HFFc6 (cell line): ENCODE measurements at regions not wholly inside any gene's neighbourhood (a gene's known extent, or its start where the extent isn't known, plus 50 kb on each side); places are given as distances from the start of the nearest gene placed in this dataset.

Experiments
- DNase-seq: peaks from one replicate; pipeline ENCODE4 v3.0.0-alpha.2; 2018
- H3K27ac Mint-ChIP-seq: 2 replicates; pipeline ENCODE4 v1.8.0; 2020; ENCODE audit warnings: mild to moderate bottlenecking, mixed read lengths
- H3K27me3 Mint-ChIP-seq: 2 replicates; pipeline ENCODE4 v1.8.0; 2021; ENCODE audit warnings: mild to moderate bottlenecking, moderate library complexity, mixed read lengths; ENCODE audit not compliant: insufficient read depth
- H3K36me3 Mint-ChIP-seq: 2 replicates; pipeline ENCODE4 v1.8.0; 2021; ENCODE audit warnings: low read depth, mixed read lengths
- H3K4me1 Mint-ChIP-seq: 2 replicates; pipeline ENCODE4 v1.8.0; 2020; ENCODE audit warnings: low read depth, mixed read lengths
- H3K4me3 Mint-ChIP-seq: 2 replicates; pipeline ENCODE4 v1.8.0; 2020; ENCODE audit warnings: mild to moderate bottlenecking, moderate library complexity, mixed read lengths
- H3K9me3 Mint-ChIP-seq: 2 replicates; pipeline ENCODE4 v1.8.0; 2020; ENCODE audit warnings: mild to moderate bottlenecking, mixed read lengths
- CTCF ChIP-seq: fragments of 200-600 bp; sonication (generic); IDR thresholded peaks from 2 replicates; pipeline ENCODE4 v1.5.0; 2021; ENCODE audit warnings: antibody characterized with exemption, mild to moderate bottlenecking

DNA sequence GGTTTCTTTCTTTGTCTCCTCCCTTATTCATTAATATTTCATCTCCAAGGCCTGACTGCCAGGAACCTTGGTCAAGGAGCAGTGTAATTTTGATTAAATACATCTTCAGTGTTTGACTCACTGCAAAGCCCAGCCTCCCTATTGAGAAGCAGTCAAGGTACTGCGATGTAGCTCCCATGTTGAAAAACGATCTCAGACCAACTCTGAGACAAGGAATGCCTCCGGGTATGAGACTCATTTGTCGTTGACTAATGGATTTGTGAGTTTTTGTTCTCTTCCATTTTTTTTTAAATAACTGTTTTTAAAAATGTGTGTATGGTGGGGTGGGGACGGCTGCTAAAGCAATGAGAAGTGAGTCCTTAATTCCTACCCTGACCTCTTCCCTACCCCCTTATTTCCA, 361.6 kb downstream of the SOX11 start:
- no peak for TF ChIP-seq CTCF
- Mint-ChIP-seq H3K36me3 (peaks cover 4% of the 10 kb centered on the region; the same call in 1 of the 2 replicates), H3K4me3 (no peak overlapping the region), H3K4me1 (no peaks in the 10 kb centered on the region), H3K27me3 (no peaks in the 10 kb centered on the region; the same call in 1 of the 2 replicates), H3K9me3 (peaks cover 39% of the 10 kb centered on the region), H3K27ac (no peak overlapping the region)
- DNase-seq, result no peak

- no peak overlapping the region for H3K27ac Mint-ChIP-seq
- no peak for DNase-seq
- no peaks in the 10 kb centered on the region; the same call in 1 of the 2 replicates for H3K27me3 Mint-ChIP-seq
- no peak for TF ChIP-seq CTCF
- H3K9me3 Mint-ChIP-seq, result peaks cover 39% of the 10 kb centered on the region
- peaks cover 4% of the 10 kb centered on the region; the same call in 1 of the 2 replicates for H3K36me3 Mint-ChIP-seq
- H3K4me1 Mint-ChIP-seq, result no peaks in the 10 kb centered on the region
- H3K4me3 Mint-ChIP-seq, result no peak overlapping the region
These were observed 362.0 kb downstream of the SOX11 start for GRCh38 chr2:6054161-6054671.

DNA sequence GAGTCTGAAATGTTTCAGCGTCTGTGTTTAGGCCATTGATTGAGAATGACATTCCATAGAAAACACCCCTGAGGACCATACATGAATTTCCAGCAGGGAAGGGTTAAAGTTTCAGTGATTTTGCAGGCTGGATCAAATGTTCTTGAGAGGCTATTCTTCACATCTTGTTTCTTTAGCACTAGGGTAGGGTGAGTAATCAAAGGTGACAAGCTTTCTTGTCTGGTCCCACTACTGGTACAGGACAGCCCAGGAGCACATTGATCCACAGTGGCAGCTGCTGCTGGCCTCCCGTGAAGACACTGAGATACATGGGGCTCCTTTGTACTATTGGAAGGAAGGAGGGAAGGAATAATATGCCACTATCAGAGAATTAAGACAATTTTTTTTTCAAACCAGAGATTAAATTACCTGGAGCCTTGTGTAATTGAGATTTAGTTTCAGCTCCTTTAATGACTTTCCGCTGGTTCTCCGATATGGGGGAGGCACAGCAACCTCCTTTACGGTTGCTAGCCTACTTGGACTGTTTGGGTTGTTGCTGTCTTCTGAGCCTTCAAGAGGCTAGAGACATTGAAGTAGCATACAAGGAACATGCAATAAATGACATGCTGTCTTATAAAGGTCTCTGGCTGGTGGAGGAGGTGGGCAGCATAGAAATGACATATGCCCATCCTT, 368.9 kb downstream of the SOX11 start:
- H3K4me1 Mint-ChIP-seq, result no peaks in the 10 kb centered on the region
- DNase-seq, result no peak
- H3K4me3 Mint-ChIP-seq, result no peak overlapping the region
- H3K9me3 Mint-ChIP-seq, result peaks cover 37% of the 10 kb centered on the region
- H3K27me3 Mint-ChIP-seq, result no peaks in the 10 kb centered on the region
- no peak for TF ChIP-seq CTCF
- no peak overlapping the region for H3K27ac Mint-ChIP-seq
- no peaks in the 10 kb centered on the region for H3K36me3 Mint-ChIP-seq

- DNase-seq, result no peak
- H3K27ac Mint-ChIP-seq, result no peak overlapping the region
- H3K4me1 Mint-ChIP-seq, result no peaks in the 10 kb centered on the region
- no peaks in the 10 kb centered on the region for H3K36me3 Mint-ChIP-seq
- TF ChIP-seq CTCF, result no peak
- H3K4me3 Mint-ChIP-seq, result no peak overlapping the region
- peaks cover 51% of the 10 kb centered on the region for H3K9me3 Mint-ChIP-seq
- H3K27me3 Mint-ChIP-seq, result no peaks in the 10 kb centered on the region
These were observed 372.6 kb downstream of the SOX11 start for GRCh38 chr2:6064757-6065156.

- Mint-ChIP-seq H3K4me3 (no peak overlapping the region), H3K36me3 (no peaks in the 10 kb centered on the region), H3K9me3 (peaks cover 56% of the 10 kb centered on the region), H3K27ac (no peak overlapping the region), H3K4me1 (no peaks in the 10 kb centered on the region), H3K27me3 (no peaks in the 10 kb centered on the region)
- TF ChIP-seq CTCF, result no peak
- no peak for DNase-seq
These were observed 373.5 kb downstream of the SOX11 start for GRCh38 chr2:6065703-6066102.
